ENCODE measurements at regions not wholly inside any gene's neighbourhood (a gene's known extent, or its start where the extent isn't known, plus 50 kb on each side); places are given as distances from the start of the nearest gene placed in this dataset.

DNA sequence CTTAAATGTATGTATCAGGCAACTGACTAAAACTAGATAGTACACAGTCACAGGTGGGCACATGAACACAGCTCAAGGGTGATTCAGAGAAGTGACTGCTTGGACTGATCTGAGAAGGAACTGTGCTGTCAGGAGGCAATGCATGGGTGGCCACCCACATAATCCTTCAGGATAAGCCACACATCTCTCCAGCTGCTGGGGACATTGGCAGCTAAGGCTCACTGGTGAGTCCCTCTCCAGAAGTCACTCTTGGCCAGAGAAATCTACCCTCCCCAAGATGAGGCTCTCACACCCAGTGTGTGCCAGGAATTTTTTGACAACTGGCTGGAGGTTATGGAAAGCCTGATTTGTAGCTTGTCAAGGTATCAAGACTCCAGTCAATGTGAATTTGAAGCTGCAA is 302.4 kb upstream of the NEBL start:
- FAIRE-seq: no peak

DNA sequence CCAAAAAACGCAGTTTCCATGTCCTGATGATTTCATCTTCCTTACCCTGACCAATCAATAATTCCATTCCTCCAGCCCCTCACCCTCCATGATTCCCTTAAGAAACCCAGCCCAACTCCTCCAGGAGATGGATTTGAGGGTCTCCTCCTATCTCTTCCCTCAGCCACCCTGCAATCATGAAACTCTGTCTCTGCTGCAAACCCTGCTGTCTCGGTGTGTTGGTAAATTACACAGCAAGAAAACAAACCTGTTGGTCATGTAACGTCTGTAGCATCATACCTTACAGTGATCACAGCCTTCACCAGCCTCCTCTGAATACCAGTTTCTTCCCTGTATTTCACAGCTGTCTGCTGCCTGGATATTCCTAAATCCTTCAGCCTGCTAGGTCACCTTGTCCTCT is 300.7 kb upstream of the NEBL start:
- FAIRE-seq: no peak

GRCh38 chr10:21196822-21197395 is 299.8 kb upstream of the NEBL start:
- no peak for FAIRE-seq

DNA sequence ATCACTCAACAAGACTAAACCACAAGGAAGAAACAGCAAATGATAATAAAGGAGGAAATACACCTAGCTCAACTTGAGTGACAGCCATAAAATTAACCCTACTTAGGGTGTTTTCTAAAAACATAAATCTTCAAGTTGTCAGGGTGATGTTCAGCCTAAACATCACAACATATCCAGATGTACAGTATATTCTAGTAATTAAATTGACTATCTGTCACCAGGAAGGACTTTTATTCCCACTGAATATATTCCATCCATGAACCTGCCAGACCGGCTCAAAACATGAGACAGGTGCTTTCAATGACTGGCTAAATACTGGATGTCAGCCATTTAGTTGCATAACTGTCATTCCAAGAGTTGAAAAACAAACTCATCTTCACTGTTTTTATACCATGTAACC is 298.1 kb upstream of the NEBL start:
- FAIRE-seq: no peak

DNA sequence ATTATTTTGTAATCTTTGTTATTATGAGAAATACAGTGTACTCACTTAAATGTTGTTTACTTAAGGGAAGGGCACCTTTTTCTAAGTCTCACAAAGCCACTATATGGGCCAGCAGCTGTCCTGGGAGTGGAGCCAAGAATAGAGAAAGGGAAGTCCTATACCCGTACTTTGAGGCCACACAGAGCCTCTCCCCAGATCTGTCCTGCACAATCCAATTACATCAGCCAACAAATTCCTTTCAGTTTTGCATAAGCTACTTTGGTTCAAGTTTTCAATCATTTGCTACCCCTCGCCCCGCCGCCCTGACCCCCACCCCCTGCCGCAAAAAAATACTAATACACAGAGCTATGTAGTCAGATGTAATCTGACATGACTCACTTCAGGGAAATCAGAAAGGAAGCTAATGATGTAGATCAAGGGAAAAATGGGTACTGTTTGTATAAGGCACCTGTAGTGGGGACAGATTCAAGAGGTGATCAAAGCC is 297.4 kb upstream of the NEBL start:
- no peak for FAIRE-seq

GRCh38 chr10:21193196-21193595 is 296.1 kb upstream of the NEBL start:
- FAIRE-seq: no peak

GRCh38 chr10:21191512-21191911 is 294.4 kb upstream of the NEBL start:
- FAIRE-seq: no peak

DNA sequence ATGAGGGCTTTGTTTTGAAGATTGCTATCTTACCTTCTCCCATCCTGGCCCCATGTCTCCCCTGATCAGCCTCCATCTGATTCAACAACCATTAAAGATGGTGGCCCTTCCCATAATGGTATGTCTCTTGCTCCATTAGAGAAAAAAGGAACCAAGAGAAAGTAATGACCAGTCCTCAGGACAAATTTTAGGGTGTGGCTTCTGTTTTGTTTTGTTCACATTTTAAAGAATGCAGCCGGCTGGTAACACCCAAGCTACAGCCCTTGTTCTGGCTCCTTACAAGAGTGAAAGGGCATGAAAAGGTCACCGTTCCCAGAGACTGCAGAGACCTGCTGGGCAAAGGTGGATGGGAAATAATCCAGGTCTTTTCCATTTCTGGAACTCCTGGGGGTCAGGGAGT is 287.9 kb upstream of the NEBL start:
- FAIRE-seq: no peak

DNA sequence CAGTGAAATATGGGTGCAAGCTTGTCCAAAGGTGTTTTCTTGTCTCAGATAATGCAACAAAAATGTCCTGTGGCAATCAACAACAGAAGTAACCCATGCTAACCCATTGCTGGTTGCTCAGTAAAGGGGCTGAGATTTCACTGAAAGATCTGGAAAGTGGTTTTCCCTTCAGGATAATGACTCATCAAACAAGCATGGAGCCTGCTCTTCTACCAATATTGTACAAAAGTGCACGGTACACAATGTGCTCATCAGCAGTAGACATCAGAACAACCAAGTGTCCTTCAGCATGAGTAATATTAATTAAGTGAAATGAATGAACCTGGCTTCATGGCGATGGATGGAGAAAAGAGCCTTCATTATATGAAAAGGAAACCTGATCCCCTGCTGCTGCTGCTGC is 287.1 kb upstream of the NEBL start:
- no peak for FAIRE-seq

DNA sequence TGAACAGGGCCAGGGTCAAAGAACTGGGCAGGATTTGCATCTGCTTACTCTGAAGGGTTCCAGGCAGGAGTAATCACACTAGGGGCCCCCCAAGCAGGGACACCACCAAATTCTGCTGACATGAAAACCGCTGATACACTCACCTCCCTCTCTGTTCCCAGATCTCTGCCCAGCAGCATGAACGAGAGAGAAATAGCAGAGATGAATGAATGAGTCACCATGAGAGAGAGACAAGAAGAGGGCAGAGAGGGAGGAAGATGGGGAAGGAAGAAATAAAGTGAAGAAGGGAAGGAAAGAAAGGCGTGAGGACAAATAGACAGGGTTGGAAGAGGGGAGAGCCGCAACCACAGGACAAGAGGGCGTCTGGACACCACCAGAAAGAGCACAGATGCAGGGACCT is 285.9 kb upstream of the NEBL start:
- no peak for FAIRE-seq

DNA sequence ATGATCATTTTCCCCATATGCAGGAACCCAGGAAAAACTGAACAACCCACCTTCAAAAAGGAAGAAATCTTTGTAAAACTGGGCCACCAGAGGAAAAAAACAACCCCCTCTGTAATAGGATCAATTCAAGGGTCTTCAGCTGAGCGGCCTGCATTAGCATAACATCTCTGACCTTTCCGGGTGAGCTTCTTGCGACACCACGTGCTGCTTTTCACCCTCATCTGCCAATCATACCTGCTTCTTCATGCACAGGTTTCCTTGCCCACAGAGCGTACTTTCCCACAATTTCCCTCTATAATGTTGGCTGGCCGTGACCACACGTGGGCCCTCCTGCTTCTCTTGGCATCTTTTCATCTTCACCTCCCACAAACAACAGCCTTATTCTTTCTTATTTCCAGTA is 284.3 kb upstream of the NEBL start:
- FAIRE-seq: no peak

- FAIRE-seq: no peak
Observed at GRCh38 chr10:21180604-21181003, 283.5 kb upstream of the NEBL start.

DNA sequence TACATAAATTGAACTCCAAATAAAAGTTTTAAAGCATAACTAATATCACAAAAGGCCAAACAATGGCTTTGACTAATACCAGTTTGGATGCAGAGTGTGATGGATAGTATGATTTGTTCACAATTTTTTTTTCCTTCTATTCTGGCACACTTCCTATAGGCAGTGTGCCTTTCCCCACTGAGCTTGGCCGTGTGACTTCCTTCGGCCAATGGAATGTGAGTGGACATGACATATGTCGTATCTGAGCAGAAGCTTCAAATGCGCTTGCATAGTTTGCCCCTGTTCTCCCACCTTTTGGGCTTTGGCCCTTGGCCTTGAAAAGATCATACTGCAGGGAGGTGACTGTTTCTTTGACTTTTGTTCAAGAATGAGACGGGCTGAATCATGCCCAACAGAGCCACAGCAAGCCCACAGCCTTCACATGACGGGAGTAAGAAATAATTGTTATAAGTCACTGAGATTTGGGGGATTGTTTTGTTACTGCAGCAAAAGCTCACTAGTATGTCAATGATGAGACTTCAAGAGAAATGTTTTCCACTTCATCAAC is 279.9 kb upstream of the NEBL start:
- no peak for FAIRE-seq

DNA sequence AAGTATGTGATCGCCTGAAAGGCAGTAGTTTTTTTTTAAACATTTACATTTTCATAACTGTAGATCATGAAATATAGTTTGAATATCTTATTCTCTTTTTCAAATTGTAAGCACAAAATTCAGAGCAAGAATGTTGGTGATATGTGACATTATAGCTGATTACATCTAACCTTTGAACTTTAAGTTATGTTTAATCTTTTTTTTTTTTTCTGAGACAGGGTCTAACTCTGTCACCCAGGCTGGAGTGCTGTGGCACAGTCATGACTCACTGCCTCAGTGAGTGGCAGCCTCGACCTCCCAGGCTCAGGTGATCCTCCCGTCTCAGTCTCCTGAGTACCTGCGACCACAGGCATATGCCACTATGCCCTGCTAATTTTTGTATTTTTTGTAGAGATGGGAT is 278.7 kb upstream of the NEBL start:
- FAIRE-seq: no peak

- FAIRE-seq: no peak
Observed at GRCh38 chr10:21174715-21175495, 277.8 kb upstream of the NEBL start.

DNA sequence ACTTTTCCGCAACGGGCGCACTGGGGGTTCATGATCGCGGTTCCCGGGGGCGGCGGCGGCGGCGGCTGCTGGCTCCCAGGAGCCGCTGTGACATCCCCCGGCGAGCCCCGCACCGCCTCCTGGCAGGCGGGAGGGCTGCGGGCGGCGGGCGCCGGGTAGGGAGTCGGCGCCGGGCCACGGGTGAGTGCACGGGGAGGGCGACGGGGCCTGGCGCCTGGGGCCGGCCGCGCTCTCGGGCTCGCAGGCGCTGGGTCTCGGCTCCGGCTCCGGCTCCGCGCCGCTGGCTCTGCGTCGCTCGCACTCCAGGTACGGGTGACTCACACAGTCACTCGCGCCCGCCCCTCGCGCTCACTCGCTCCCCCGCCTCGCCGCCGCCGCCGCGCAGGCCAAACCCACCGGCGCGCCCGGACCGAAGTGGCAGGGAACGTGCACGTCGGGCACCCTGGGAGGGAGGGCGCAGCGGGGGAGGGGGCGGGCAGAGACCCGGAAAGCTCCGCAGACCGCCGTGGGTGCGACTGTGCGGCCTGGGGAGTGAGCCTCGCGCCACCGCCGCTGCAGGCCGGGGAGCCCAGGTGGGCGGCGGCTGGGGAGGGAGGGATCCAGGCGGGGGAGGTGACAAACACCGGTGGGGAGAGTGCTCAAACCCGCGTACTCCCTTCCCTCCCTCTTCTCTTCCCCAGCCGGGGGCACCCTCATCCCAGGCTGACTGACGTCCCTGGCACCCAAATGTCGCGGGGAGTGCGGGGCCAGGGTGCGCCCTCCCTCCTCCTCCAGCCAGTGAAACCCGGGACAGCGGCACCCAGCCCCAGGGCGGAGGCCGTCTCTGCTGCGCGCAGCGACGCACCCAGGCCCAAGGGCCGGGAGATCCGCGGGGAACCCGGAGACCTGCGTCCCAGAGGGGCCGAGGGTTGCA is 276.9 kb upstream of the NEBL start:
- no peak for FAIRE-seq

- FAIRE-seq: no peak
Observed at GRCh38 chr10:21172930-21173801, 276.1 kb upstream of the NEBL start.

GRCh38 chr10:21172542-21172929 is 275.4 kb upstream of the NEBL start:
- no peak for FAIRE-seq

DNA sequence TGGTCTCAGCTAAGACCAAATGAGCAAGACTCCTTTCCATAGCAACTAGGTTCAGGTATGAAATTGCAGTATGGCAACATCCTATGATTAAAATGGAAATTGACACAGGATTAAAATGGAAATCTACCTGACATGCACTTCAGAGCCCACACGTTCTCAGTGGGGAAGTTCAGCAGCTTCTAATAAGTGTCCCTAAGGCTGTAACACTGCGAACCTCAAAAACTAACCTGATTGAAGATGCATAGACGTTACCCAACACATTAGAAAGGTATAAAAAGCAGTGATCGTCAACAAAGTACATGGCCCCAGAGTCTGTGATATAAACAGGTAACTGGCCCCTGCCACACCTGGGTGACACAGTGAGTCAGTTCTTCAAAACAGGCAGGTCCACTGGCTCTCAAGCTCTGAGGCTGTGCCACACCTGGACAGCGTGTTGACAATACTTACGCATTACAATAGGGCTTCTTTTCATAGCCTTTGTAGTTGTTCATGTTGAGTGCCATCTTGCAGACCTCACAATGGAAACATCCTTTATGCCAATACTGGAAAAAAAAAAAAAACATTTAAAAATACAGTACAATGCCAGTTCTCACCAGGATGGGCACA is 274.9 kb upstream of the NEBL start:
- no peak for FAIRE-seq

DNA sequence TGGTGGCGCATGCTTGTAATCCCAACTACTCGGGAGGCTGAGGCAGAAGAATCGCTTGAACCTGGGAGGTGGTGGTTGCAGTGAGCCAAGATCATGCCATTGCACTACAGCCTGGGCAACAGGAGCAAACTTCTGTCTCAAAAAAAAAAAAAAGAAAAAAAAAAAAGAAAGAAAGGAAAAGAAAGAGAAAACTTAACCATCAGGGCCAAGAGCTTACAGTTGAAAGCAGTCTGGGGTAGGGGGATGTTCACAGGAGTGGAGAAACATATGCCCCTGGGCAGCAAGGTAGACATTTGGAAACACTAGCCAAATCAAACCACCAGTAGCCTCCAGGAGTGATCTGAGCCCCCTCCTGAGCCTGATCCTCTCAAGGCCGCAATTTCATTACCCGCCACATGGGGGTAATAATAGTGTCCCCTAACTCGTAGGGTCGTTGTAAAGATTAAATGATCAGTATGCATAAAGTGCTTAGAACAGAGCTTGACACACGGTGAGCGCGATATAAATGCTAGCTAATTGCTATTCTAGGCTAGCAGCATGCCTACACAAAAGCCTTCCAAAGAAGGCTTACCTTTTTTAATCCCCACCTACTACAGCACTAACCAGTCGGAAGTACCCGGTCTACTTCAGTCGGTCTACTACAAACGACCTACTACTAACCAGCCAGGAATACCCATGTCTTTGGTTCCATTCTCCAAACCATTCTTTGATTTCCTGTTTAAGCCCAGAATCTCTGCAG is 274.3 kb upstream of the NEBL start:
- FAIRE-seq: no peak

DNA sequence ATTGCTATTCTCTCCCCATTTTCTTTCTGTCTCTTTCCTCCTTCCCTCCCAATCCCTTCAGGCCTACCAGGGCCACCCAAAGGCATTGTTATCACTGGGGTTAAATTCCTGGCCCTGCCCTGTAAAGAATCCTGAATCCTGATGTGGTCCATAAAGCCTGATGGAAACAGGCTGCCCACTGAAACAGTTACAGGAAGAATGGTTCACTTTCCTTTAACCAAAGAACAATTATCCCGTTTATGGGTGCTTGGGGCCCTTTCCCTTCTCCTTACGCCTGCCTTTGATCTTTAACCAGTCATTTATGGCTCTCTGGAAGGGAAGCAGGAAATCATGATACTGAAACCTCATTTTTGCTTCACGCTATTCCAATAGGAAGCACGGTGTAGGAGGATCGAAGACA is 273.1 kb upstream of the NEBL start:
- FAIRE-seq: no peak
